ENCODE measurements at regions not wholly inside any gene's neighbourhood (a gene's known extent, or its start where the extent isn't known, plus 50 kb on each side); places are given as distances from the start of the nearest gene placed in this dataset.

DNA sequence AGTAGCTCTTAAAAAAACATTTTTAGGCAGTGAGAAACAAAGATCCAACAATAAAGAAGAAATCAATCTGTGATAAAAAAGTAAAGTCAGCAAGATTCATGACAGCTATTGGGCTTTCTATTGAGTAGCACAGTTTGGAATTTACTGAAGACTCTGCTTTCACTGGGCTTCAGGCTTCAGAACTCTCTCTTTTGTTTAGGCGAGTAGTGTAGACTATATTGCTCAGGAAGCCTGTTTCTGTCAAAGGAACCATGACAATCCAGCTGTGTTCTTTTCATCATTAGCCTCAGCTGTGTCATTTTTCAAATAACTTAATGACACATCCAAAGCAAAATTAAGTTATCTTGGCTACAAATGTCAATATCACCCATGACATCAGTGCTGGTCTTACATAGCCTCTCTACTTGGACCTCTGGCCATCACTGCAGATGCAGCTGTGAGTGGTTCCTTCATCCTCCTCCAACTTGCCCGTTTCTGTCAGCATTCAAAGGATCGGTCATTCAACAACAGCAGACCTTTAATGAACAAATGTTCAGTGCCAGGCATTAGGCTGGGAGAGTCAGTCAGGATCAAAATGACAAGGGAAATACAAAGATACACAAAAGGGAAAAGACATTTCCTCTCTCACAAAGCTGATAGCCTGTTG lies 332.8 kb upstream of the MTNR1B start:
- Histone ChIP-seq H3K9me3 (ENCODE audit: low read length) (no peaks in the 10 kb centered on the region), H2AFZ (ENCODE audit: low read depth, low read length) (no peak overlapping the region), H3K36me3 (ENCODE audit: insufficient read depth, low read length) (no peaks in the 10 kb centered on the region), H3K9me2 (ENCODE audit: insufficient read depth, low read length) (no peaks in the 10 kb centered on the region), H3K4me3 (ENCODE audit: low read length) (no peak overlapping the region), H3K9ac (ENCODE audit: low read length) (no peak overlapping the region), H3K27ac (ENCODE audit: low read length) (peak overlapping the region; percentile 59), H4K20me1 (ENCODE audit: insufficient read depth) (no peaks in the 10 kb centered on the region), H3K4me2 (ENCODE audit: low read length) (no peak overlapping the region), H3K27me3 (ENCODE audit: insufficient read depth, low read depth, low read length) (no peaks in the 10 kb centered on the region), H3K79me2 (replicated peaks; ENCODE audit: insufficient read depth, low read length) (no peaks in the 10 kb centered on the region), H3F3A (ENCODE audit: insufficient read depth, low read length, poor library complexity, severe bottlenecking) (no peaks in the 10 kb centered on the region)
- TF ChIP-seq SMC3 (conservative IDR thresholded peaks at IDR 0.05; ENCODE audit: poor library complexity), result no peak
- no peak for TF ChIP-seq MXI1 (conservative IDR thresholded peaks at IDR 0.05; ENCODE audit: poor library complexity, severe bottlenecking)
- no peak for TF ChIP-seq POLR2AphosphoS5 (IDR thresholded peaks at IDR 0.05)
- TF ChIP-seq TAF1 (IDR thresholded peaks at IDR 0.05; ENCODE audit: low read depth), result no peak
- no peak for TF ChIP-seq EZH2 (IDR thresholded peaks at IDR 0.05; ENCODE audit: borderline replicate concordance, insufficient read depth, low read length, poor library complexity, severe bottlenecking)
- TF ChIP-seq, protein P1, sequence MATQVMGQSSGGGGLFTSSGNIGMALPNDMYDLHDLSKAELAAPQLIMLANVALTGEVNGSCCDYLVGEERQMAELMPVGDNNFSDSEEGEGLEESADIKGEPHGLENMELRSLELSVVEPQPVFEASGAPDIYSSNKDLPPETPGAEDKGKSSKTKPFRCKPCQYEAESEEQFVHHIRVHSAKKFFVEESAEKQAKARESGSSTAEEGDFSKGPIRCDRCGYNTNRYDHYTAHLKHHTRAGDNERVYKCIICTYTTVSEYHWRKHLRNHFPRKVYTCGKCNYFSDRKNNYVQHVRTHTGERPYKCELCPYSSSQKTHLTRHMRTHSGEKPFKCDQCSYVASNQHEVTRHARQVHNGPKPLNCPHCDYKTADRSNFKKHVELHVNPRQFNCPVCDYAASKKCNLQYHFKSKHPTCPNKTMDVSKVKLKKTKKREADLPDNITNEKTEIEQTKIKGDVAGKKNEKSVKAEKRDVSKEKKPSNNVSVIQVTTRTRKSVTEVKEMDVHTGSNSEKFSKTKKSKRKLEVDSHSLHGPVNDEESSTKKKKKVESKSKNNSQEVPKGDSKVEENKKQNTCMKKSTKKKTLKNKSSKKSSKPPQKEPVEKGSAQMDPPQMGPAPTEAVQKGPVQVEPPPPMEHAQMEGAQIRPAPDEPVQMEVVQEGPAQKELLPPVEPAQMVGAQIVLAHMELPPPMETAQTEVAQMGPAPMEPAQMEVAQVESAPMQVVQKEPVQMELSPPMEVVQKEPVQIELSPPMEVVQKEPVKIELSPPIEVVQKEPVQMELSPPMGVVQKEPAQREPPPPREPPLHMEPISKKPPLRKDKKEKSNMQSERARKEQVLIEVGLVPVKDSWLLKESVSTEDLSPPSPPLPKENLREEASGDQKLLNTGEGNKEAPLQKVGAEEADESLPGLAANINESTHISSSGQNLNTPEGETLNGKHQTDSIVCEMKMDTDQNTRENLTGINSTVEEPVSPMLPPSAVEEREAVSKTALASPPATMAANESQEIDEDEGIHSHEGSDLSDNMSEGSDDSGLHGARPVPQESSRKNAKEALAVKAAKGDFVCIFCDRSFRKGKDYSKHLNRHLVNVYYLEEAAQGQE (IDR thresholded peaks at IDR 0.05; ENCODE audit: borderline replicate concordance), result no peak
- TF ChIP-seq RAD21 (conservative IDR thresholded peaks at IDR 0.05), result no peak
- TF ChIP-seq EP300 (conservative IDR thresholded peaks at IDR 0.05; ENCODE audit: poor library complexity, severe bottlenecking), result no peak
- TF ChIP-seq, protein P2, sequence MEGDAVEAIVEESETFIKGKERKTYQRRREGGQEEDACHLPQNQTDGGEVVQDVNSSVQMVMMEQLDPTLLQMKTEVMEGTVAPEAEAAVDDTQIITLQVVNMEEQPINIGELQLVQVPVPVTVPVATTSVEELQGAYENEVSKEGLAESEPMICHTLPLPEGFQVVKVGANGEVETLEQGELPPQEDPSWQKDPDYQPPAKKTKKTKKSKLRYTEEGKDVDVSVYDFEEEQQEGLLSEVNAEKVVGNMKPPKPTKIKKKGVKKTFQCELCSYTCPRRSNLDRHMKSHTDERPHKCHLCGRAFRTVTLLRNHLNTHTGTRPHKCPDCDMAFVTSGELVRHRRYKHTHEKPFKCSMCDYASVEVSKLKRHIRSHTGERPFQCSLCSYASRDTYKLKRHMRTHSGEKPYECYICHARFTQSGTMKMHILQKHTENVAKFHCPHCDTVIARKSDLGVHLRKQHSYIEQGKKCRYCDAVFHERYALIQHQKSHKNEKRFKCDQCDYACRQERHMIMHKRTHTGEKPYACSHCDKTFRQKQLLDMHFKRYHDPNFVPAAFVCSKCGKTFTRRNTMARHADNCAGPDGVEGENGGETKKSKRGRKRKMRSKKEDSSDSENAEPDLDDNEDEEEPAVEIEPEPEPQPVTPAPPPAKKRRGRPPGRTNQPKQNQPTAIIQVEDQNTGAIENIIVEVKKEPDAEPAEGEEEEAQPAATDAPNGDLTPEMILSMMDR (IDR thresholded peaks at IDR 0.05; ENCODE audit: poor library complexity, severe bottlenecking), result no peak

DNA sequence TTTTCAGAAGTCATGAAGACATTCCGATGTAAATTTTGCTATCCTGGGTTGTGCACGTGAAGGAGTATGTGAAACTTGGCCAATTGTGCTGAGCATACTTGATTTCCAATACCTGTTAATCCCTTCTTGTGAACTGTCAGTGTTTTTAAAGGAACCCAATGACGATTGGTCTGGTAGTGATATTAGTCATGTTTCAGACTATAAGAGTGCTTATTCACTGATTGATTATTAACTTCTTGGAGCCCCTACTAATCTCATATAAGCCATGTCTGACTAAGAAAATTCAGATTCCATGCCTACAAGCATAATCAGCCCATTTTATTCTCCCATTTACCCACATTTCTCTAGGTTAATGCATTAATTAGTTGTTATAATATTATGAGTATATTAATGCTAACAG lies 330.8 kb upstream of the MTNR1B start:
- no peak overlapping the region for H3K9ac ChIP-seq (ENCODE audit: low read length)
- H3K27ac ChIP-seq (ENCODE audit: low read length), result peak overlapping the region; percentile 59
- no peaks in the 10 kb centered on the region for H3K9me3 ChIP-seq (ENCODE audit: low read length)
- H3K27me3 ChIP-seq (ENCODE audit: insufficient read depth, low read depth, low read length), result no peaks in the 10 kb centered on the region
- no peaks in the 10 kb centered on the region for H3K79me2 ChIP-seq (replicated peaks; ENCODE audit: insufficient read depth, low read length)
- no peak overlapping the region for H3K4me3 ChIP-seq (ENCODE audit: low read length)
- H4K20me1 ChIP-seq (ENCODE audit: insufficient read depth), result no peaks in the 10 kb centered on the region
- TF ChIP-seq RAD21 (conservative IDR thresholded peaks at IDR 0.05) (no peak), EP300 (conservative IDR thresholded peaks at IDR 0.05; ENCODE audit: poor library complexity, severe bottlenecking) (no peak), EZH2 (IDR thresholded peaks at IDR 0.05; ENCODE audit: borderline replicate concordance, insufficient read depth, low read length, poor library complexity, severe bottlenecking) (no peak), POLR2AphosphoS5 (IDR thresholded peaks at IDR 0.05) (no peak), SMC3 (conservative IDR thresholded peaks at IDR 0.05; ENCODE audit: poor library complexity) (no peak)
- TF ChIP-seq, protein P1 (IDR thresholded peaks at IDR 0.05; ENCODE audit: borderline replicate concordance), result no peak
- H2AFZ ChIP-seq (ENCODE audit: low read depth, low read length), result no peak overlapping the region
- H3F3A ChIP-seq (ENCODE audit: insufficient read depth, low read length, poor library complexity, severe bottlenecking), result no peaks in the 10 kb centered on the region
- no peaks in the 10 kb centered on the region for H3K9me2 ChIP-seq (ENCODE audit: insufficient read depth, low read length)
- no peaks in the 10 kb centered on the region for H3K36me3 ChIP-seq (ENCODE audit: insufficient read depth, low read length)
- H3K4me2 ChIP-seq (ENCODE audit: low read length), result no peak overlapping the region

All from neural cell (in vitro differentiated cells).